ENCODE measurements at regions not wholly inside any gene's neighbourhood (a gene's known extent, or its start where the extent isn't known, plus 50 kb on each side); places are given as distances from the start of the nearest gene placed in this dataset.

DNA sequence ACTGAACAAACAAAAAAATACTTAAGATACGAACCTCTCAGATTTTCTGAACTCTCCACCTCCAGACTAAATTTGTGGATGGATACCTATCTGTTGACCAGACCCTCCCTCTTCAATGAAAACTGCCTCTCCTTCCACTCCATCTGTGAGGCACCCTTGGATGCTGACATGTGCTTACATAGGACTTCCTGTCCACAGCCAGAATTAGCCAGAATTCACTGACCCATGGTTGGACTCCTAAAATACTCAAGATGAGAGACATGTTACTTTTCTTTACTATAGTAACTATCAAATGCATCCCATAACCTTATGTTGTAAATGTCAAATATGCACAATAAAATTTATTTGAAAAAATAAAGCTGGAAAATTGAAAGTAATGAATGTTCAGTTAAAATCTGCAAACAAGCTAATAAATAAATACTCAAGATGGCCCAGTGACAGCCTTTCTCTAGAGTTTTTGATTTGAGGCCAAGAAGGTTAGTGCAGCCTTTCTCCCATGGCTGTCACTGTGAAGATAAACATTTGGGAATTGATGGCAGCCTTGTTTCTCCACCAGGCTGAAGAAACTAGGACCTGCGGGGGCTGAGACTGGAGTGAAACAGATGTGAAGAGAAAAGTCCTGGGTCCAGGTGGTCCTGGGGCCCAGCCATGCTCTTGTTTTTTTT lies 287.0 kb downstream of the ZEB1 start:
- TF ChIP-seq, protein P1, sequence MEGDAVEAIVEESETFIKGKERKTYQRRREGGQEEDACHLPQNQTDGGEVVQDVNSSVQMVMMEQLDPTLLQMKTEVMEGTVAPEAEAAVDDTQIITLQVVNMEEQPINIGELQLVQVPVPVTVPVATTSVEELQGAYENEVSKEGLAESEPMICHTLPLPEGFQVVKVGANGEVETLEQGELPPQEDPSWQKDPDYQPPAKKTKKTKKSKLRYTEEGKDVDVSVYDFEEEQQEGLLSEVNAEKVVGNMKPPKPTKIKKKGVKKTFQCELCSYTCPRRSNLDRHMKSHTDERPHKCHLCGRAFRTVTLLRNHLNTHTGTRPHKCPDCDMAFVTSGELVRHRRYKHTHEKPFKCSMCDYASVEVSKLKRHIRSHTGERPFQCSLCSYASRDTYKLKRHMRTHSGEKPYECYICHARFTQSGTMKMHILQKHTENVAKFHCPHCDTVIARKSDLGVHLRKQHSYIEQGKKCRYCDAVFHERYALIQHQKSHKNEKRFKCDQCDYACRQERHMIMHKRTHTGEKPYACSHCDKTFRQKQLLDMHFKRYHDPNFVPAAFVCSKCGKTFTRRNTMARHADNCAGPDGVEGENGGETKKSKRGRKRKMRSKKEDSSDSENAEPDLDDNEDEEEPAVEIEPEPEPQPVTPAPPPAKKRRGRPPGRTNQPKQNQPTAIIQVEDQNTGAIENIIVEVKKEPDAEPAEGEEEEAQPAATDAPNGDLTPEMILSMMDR (IDR thresholded peaks at IDR 0.05) = no peak
- TF ChIP-seq SIN3A (IDR thresholded peaks at IDR 0.05; ENCODE audit: borderline replicate concordance, insufficient read depth, low read depth, low read length) = no peak
